Muscle of back (tissue), 3 donors: ENCODE measurements at regions not wholly inside any gene's neighbourhood (a gene's known extent, or its start where the extent isn't known, plus 50 kb on each side); places are given as distances from the start of the nearest gene placed in this dataset.

Source experiments
- DNase-seq, 3 donors: peaks; one replicate each; pipeline versions ENCODE4 v3.0.0 to v3.0.0-alpha.2; 2013

DNA sequence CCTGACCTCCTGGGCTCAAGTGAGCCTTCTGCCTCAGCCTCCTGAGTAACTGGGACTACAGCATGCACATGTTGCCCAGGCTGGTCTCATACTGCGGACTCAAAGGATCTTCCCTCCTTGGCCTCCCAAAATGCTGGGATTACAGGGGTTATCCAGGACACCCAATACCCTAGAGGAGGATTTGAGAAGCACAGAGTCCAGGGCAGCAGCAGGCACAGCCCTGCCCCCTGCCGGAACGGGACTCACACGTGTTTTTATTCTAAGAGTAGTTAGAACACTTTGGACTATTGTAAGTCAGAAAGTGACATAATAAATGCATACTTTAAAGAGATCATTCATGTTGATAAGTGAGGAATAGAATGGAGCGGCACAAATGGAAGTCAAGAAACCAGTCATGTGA lies 80.2 kb downstream of the C6orf118 start:
- DNase-seq: no peak

GRCh38 chr6:165227644-165228329 lies 81.6 kb downstream of the C6orf118 start:
- DNase-seq: peak in 1 of 3 donors; percentile 67

GRCh38 chr6:165223736-165224135 lies 85.7 kb downstream of the C6orf118 start:
- no peak for DNase-seq

DNA sequence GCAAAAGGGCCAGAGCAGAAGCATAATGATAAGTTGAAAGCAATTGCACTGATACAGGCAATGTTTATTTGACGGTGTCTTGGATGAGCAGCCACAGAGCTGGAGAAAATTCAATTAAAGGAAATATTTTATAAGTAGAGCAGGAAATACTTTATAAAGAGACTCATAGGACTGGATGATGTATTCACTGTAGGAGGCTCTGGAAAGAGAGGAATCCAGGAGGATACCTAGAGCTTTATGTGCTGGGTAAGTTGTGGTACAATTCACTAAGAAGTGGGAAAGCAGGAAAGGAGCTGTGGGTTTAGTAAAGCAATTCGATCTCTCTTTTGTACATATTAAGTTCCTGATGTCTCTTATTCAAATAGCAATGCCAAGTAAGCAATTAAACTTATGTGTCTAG lies 86.3 kb downstream of the C6orf118 start:
- DNase-seq: no peak

GRCh38 chr6:165222315-165223025 lies 86.9 kb downstream of the C6orf118 start:
- DNase-seq: no peak

DNA sequence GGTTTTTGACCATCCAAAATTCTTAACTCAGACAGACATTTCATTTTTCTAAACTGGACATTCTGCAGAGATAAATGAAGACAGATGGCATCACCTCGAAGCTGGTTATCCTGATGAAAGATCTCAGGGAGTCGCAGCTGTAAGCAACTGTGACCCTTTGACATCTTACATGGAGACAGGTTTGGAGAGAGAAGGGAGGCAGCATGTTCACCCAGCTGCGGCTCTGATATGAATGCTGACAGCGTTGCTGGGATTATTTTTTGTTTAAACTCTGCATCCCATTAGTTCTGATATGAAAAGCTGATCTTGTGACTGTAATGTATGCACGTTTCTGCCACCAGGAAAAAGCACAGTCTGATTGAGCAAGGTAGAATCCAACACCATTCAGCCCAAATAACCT lies 89.4 kb downstream of the C6orf118 start:
- DNase-seq: no peak

- DNase-seq: no peak
Measured at GRCh38 chr6:165219629-165220028, 89.8 kb downstream of the C6orf118 start.

- DNase-seq: peak in 1 of 3 donors; percentile 56
Measured at GRCh38 chr6:165218829-165219228, 90.6 kb downstream of the C6orf118 start.

DNA sequence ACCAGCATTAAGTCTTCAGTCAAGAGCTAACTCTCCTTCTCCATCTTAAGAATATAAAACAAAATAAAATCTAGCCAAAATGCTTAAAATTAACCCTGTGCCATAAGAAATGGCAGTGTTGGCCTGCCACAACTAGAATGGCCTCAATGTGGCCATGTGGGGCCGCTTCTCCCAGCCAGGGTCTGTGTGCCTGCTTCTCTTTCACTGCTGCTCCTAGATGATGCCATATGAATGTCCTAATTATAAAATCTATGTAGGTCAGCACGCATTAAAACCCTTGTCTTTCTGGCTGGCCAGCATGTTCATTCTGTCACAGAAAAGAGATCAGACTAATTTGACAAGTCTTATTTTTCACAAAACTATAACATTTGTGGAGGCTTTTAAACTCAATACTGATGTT lies 102.6 kb downstream of the C6orf118 start:
- no peak for DNase-seq

DNA sequence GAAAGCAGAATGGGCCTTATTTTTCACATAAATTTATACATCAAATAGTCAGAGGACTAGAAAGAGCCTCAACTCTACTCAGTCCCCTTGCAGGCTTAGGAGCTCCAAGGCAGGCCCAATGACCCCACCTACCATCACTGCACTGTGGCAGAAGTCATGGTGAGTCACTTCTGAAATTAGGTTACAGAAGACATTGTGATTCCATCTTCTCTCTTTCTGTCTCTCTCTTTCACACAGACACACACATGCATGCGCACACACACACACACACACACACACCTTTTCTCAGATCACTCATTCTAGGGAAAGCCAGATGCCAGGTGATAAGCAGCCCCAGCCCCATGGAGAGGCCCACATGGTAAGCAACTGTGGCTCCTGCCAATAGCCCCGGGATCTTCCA lies 103.8 kb downstream of the C6orf118 start:
- DNase-seq: no peak

DNA sequence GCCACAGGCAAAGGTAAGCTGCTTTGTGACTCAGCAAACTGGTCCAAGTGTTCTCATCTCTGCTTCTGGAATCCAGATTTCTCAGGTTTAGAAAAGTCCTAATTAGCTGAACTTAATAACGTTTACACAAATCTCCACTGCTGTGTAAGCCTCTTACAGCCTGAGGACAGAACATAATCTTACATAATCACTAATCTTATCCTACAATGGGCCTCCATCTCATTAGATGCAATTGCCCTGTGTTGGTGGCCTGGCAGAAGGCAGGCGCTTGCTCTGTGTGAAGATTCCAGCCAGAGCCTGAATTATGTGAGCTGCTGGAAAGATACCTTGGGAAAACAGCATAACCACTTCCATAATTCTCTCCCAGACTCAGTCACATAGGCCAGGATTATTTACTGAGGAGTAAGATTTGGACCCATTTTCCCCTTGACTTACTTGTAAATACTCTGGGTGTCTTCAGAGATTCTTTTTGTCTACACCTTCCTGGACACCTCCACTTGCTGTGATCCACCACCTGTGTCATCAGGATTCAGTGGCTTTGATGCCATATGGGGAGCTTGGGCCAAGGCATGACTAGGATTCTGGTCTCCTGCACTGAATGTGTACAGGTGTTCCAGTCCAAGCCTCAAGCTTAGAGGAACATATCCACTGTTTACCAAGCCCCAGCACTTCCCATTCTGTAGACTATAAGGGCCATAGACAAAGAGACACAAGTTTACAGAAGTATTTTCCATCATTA lies 104.4 kb downstream of the C6orf118 start:
- DNase-seq: no peak

DNA sequence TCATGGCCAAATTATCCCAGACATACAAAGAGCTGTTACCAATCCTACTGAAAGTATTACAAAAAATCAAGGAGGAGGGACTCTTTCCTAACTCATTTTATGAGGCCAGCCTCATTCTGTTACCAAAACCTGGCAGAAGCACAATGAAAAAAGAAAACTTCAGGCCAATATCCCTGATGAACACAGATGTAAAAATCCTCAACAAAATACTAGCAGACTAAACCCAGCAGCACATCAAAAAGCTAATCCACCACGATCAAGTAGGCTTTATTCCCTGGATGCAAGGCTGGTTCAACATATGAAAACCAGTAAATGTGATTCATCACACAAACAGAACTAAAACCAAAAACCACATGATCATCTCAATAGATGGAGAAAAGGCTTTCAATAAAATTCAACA lies 109.2 kb downstream of the C6orf118 start:
- DNase-seq: no peak

DNA sequence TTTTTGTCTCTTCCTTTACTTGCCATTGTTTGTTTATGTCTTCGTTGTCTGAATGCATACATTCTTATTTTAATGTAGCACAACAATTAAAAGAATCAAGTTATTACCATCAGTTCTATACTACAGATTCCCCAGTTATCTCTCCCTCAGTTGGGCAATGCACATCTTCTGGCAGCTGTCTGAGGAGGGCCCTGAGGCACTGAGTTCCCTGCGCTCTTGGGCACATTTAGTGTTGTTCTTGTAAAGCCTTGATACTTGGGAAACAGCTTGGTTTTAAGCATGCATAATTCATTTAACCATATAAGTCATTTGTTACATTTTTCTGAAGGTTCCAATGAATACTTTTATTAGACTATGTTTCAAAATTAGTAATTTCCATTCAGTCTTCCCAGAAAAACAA lies 117.9 kb downstream of the C6orf118 start:
- DNase-seq: no peak

DNA sequence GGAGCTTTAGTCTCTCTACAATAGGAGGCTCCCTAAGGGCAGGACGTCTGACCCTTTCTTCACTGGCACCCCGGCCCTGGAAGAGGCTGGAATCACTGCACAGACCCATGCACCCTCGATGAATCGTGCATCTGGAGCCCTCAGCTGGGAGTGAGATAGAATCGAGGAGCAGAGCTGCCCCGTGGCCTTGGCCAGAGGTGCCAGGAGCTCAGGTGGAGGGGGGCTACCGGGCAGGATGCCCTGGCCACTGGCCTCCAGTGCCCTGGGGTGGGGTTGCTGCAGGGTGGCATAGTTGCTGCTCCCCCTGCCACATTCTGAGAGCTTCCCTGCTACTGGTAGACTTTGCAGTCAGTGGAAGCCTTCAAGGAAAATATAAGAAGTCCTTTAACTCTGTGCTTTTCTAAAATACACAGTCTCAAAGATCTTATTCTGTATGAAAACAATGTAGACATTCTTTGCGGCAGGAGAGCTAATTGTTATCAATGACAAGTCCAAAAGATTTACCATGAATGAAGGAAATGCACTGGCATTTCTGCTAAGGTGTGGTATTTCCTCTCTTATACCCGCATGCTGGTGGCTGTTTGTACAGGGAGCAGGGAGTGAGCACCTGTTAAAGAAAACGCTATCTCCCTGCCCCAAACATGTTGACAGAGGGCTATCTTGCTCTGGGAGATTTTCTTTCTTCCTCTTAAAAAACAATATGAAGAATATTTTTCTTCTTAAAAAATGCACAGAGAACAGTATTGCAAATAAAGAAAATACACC lies 122.8 kb downstream of the C6orf118 start:
- no peak for DNase-seq

DNA sequence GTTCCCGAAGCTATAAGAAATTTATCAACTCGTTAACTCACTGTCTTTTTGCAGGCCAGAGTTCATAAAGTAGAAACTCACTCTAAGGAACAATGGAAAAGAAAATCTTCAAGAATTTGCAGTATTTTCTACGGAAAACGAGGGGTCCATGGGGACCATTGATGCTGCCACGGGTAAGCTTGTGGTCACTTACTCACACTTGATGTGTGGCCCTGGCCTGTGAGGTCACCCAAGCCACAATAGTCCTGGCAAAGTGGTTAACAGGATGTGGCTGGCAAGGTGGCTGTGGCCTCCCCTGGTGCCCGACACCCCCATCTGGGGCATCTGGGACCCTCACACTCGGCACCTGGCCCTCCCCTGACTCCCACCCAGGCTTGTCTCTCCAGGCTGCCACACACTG lies 123.4 kb downstream of the C6orf118 start:
- DNase-seq: no peak

DNA sequence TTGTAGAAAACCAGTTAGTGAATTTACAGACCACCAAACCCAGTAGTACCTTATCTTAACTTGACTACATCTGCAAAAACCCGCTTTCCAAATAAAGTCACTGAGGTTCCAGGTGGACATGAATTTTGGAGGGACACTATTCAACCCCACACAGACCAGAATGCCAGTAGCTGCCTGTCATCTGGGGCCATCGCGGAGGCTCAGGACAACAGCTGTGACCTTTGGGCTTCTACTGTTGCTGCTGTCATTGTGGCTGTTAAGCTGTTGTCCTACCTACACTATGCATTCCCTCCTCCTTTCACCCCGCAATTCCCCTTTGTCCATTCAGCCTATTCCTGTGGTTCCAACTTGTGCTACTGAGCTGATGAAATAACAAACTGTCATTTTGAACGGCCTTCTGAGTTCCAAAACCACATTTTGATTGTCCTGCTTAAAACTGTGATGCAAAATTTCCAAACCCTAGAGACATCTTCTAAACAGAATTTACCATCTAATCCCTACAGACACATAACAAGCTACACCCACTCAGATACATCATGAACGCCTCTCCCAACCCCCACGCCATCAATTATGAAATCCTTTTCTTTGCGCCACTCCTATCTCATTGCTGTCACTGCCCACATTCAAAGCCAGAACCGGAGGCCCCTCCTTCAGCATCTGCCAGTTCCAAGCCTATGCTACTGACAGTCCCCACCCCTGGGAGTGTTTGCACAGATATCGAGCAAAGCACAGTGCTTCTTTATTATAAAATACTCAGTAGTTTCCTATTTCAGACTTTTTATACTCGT lies 125.0 kb downstream of the C6orf118 start:
- DNase-seq: no peak

GRCh38 chr6:165183496-165184140 lies 125.8 kb downstream of the C6orf118 start:
- DNase-seq: no peak

GRCh38 chr6:165183071-165183470 lies 126.3 kb downstream of the C6orf118 start:
- DNase-seq: no peak

- peak in 1 of 3 donors; percentile 46 for DNase-seq
Measured at GRCh38 chr6:165181951-165182414, 127.4 kb downstream of the C6orf118 start.

GRCh38 chr6:165178056-165178455 lies 131.3 kb downstream of the C6orf118 start:
- peak in 1 of 3 donors; percentile 14 for DNase-seq

DNA sequence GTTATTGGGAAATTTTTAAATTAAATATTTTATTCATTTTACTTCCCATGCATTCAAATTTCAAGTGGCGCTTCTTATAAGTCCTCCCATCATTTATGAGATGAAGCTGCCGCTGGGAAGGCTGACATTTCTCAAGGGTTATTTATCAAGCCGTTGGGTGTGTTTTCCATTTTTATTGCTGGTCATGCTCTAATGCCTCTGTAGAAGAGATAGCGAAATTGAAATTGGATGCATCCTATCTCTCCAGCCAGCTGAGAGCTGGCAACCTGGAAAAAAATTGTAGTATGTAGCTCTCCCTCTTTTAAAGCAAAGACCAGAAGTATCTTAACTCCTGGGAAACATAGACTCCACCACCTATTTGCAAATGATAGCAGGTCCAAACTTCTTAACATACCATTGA lies 135.9 kb downstream of the C6orf118 start:
- DNase-seq: no peak
